ENCODE measurements at regions not wholly inside any gene's neighbourhood (a gene's known extent, or its start where the extent isn't known, plus 50 kb on each side); places are given as distances from the start of the nearest gene placed in this dataset.

GRCh38 chrX:22800806-22801205 is 199.0 kb upstream of the DDX53 start:
- Histone ChIP-seq H3K9me2 (ENCODE audit: insufficient read depth, low read length) (no peaks in the 10 kb centered on the region), H3K79me2 (replicated peaks; ENCODE audit: insufficient read depth, low read length) (no peaks in the 10 kb centered on the region), H3K4me2 (ENCODE audit: low read length) (no peak overlapping the region), H3F3A (ENCODE audit: insufficient read depth, low read length, poor library complexity, severe bottlenecking) (no peaks in the 10 kb centered on the region), H3K4me3 (ENCODE audit: low read length) (no peak overlapping the region), H3K9me3 (ENCODE audit: low read length) (no peaks in the 10 kb centered on the region), H2AFZ (ENCODE audit: low read depth, low read length) (no peak overlapping the region), H4K20me1 (ENCODE audit: insufficient read depth) (no peaks in the 10 kb centered on the region), H3K9ac (ENCODE audit: low read length) (no peak overlapping the region), H3K27ac (ENCODE audit: low read length) (no peak overlapping the region), H3K36me3 (ENCODE audit: insufficient read depth, low read length) (no peaks in the 10 kb centered on the region), H3K27me3 (ENCODE audit: insufficient read depth, low read depth, low read length) (no peaks in the 10 kb centered on the region)
- TF ChIP-seq EP300 (conservative IDR thresholded peaks at IDR 0.05; ENCODE audit: poor library complexity, severe bottlenecking) = no peak
- no peak for TF ChIP-seq REST (IDR thresholded peaks at IDR 0.05; ENCODE audit: borderline replicate concordance)
- TF ChIP-seq CTCF (IDR thresholded peaks at IDR 0.05; ENCODE audit: poor library complexity, severe bottlenecking) = no peak
- TF ChIP-seq SMC3 (conservative IDR thresholded peaks at IDR 0.05; ENCODE audit: poor library complexity) = no peak
- TF ChIP-seq TAF1 (IDR thresholded peaks at IDR 0.05; ENCODE audit: low read depth) = no peak
- no peak for TF ChIP-seq MXI1 (conservative IDR thresholded peaks at IDR 0.05; ENCODE audit: poor library complexity, severe bottlenecking)
- no peak for TF ChIP-seq RAD21 (conservative IDR thresholded peaks at IDR 0.05)
- no peak for TF ChIP-seq POLR2AphosphoS5 (IDR thresholded peaks at IDR 0.05)
- no peak for TF ChIP-seq EZH2 (IDR thresholded peaks at IDR 0.05; ENCODE audit: borderline replicate concordance, insufficient read depth, low read length, poor library complexity, severe bottlenecking)

GRCh38 chrX:22803353-22803752 is 196.4 kb upstream of the DDX53 start:
- no peak overlapping the region for H3K4me3 ChIP-seq (ENCODE audit: low read length)
- no peak overlapping the region for H3K27ac ChIP-seq (ENCODE audit: low read length)
- no peak for TF ChIP-seq POLR2AphosphoS5 (IDR thresholded peaks at IDR 0.05)
- no peaks in the 10 kb centered on the region for H3K27me3 ChIP-seq (ENCODE audit: insufficient read depth, low read depth, low read length)
- no peak overlapping the region for H2AFZ ChIP-seq (ENCODE audit: low read depth, low read length)
- no peaks in the 10 kb centered on the region for H3K9me3 ChIP-seq (ENCODE audit: low read length)
- H3F3A ChIP-seq (ENCODE audit: insufficient read depth, low read length, poor library complexity, severe bottlenecking) = no peaks in the 10 kb centered on the region
- no peaks in the 10 kb centered on the region for H3K79me2 ChIP-seq (replicated peaks; ENCODE audit: insufficient read depth, low read length)
- H3K4me2 ChIP-seq (ENCODE audit: low read length) = no peak overlapping the region
- no peak overlapping the region for H3K9ac ChIP-seq (ENCODE audit: low read length)
- H3K9me2 ChIP-seq (ENCODE audit: insufficient read depth, low read length) = no peaks in the 10 kb centered on the region
- no peaks in the 10 kb centered on the region for H4K20me1 ChIP-seq (ENCODE audit: insufficient read depth)
- no peaks in the 10 kb centered on the region for H3K36me3 ChIP-seq (ENCODE audit: insufficient read depth, low read length)

- Histone ChIP-seq H3K9ac (ENCODE audit: low read length) (no peak overlapping the region), H3K4me3 (ENCODE audit: low read length) (no peak overlapping the region), H3K27ac (ENCODE audit: low read length) (no peak overlapping the region), H2AFZ (ENCODE audit: low read depth, low read length) (no peak overlapping the region), H3K79me2 (replicated peaks; ENCODE audit: insufficient read depth, low read length) (no peaks in the 10 kb centered on the region), H4K20me1 (ENCODE audit: insufficient read depth) (no peaks in the 10 kb centered on the region), H3K27me3 (ENCODE audit: insufficient read depth, low read depth, low read length) (no peaks in the 10 kb centered on the region), H3F3A (ENCODE audit: insufficient read depth, low read length, poor library complexity, severe bottlenecking) (no peaks in the 10 kb centered on the region), H3K9me3 (ENCODE audit: low read length) (no peaks in the 10 kb centered on the region), H3K9me2 (ENCODE audit: insufficient read depth, low read length) (no peaks in the 10 kb centered on the region), H3K36me3 (ENCODE audit: insufficient read depth, low read length) (no peaks in the 10 kb centered on the region), H3K4me2 (ENCODE audit: low read length) (no peak overlapping the region)
- TF ChIP-seq RAD21 (conservative IDR thresholded peaks at IDR 0.05) (no peak), MXI1 (conservative IDR thresholded peaks at IDR 0.05; ENCODE audit: poor library complexity, severe bottlenecking) (no peak), CTCF (IDR thresholded peaks at IDR 0.05; ENCODE audit: poor library complexity, severe bottlenecking) (no peak), SMC3 (conservative IDR thresholded peaks at IDR 0.05; ENCODE audit: poor library complexity) (no peak), POLR2AphosphoS5 (IDR thresholded peaks at IDR 0.05) (no peak), EZH2 (IDR thresholded peaks at IDR 0.05; ENCODE audit: borderline replicate concordance, insufficient read depth, low read length, poor library complexity, severe bottlenecking) (no peak), REST (IDR thresholded peaks at IDR 0.05; ENCODE audit: borderline replicate concordance) (no peak), TAF1 (IDR thresholded peaks at IDR 0.05; ENCODE audit: low read depth) (no peak), EP300 (conservative IDR thresholded peaks at IDR 0.05; ENCODE audit: poor library complexity, severe bottlenecking) (no peak)
Measured at GRCh38 chrX:22810876-22811275, 188.9 kb upstream of the DDX53 start.

Data from neural cell (in vitro differentiated cells).